Neural progenitor cell (in vitro differentiated cells): ENCODE measurements at regions not wholly inside any gene's neighbourhood (a gene's known extent, or its start where the extent isn't known, plus 50 kb on each side); places are given as distances from the start of the nearest gene placed in this dataset.
"Not testable (repeated sequence)": the region's sequence is repeated elsewhere in the genome, so short reads cannot be mapped to it uniquely, and the experiment has no call there.

Source experiments
- DNase-seq: peaks from one replicate; pipeline ENCODE4 v3.0.0-alpha.2; 2016; ENCODE audit warnings: low spot score
- H2AFZ ChIP-seq: fragments of 200-600 bp; sonication (generic); replicated peaks from 2 replicates; pipeline ENCODE4 v1.6.1; 2016; ENCODE audit warnings: antibody characterized with exemption
- H3F3A ChIP-seq: fragments of 200-600 bp; sonication (generic); 2 replicates; pipeline ENCODE4 v1.6.1; 2016; ENCODE audit warnings: antibody characterized with exemption, low read depth
- H3K27ac ChIP-seq: fragments of 200-600 bp; sonication (generic); 2 replicates; pipeline ENCODE4 v1.5.1; 2016; ENCODE audit warnings: mild to moderate bottlenecking
- H3K27me3 ChIP-seq: fragments of 200-600 bp; sonication (generic); 2 replicates; pipeline ENCODE4 v1.6.1; 2016; ENCODE audit warnings: mild to moderate bottlenecking, moderate library complexity
- H3K36me3 ChIP-seq: fragments of 200-600 bp; sonication (generic); 2 replicates; pipeline ENCODE4 v1.5.1; 2016
- H3K4me1 ChIP-seq: fragments of 200-600 bp; sonication (generic); 2 replicates; pipeline ENCODE4 v1.6.1; 2016; ENCODE audit warnings: mixed run types
- H3K4me2 ChIP-seq: fragments of 200-600 bp; sonication (generic); 2 replicates; pipeline ENCODE4 v1.6.1; 2016
- H3K4me3 ChIP-seq: fragments of 200-600 bp; sonication (generic); 2 replicates; pipeline ENCODE4 v1.5.1; 2016
- H3K79me2 ChIP-seq: fragments of 200-600 bp; sonication (generic); 2 replicates; pipeline ENCODE4 v1.6.1; 2016; ENCODE audit warnings: low read depth
- H3K9ac ChIP-seq: fragments of 200-600 bp; sonication (generic); 2 replicates; pipeline ENCODE4 v1.6.1; 2016
- H3K9me3 ChIP-seq: fragments of 200-600 bp; sonication (generic); 2 replicates; pipeline ENCODE4 v1.5.1; 2016; ENCODE audit warnings: low read depth
- H4K20me1 ChIP-seq: fragments of 200-600 bp; sonication (generic); 2 replicates; pipeline ENCODE4 v1.6.1; 2016; ENCODE audit warnings: low read depth
- H3K27ac Mint-ChIP-seq: 3 replicates; pipeline ENCODE4 v1.8.0; 2021; ENCODE audit warnings: mixed read lengths
- H3K27me3 Mint-ChIP-seq: 2 replicates; pipeline ENCODE4 v1.8.0; 2022; ENCODE audit warnings: low read depth, mild to moderate bottlenecking, inconsistent platforms, moderate library complexity, mixed read lengths; ENCODE audit not compliant: insufficient read depth
- H3K36me3 Mint-ChIP-seq: 3 replicates; pipeline ENCODE4 v1.8.0; 2021; ENCODE audit warnings: mixed read lengths
- H3K4me1 Mint-ChIP-seq: 3 replicates; pipeline ENCODE4 v1.8.0; 2021; ENCODE audit warnings: mixed read lengths
- H3K4me3 Mint-ChIP-seq: 3 replicates; pipeline ENCODE4 v1.8.0; 2021; ENCODE audit warnings: mild to moderate bottlenecking, moderate library complexity, mixed read lengths
- H3K9me3 Mint-ChIP-seq: 3 replicates; pipeline ENCODE4 v1.8.0; 2020; ENCODE audit warnings: mixed read lengths
- CTCF ChIP-seq: fragments of 200-600 bp; sonication (generic); IDR thresholded peaks from 2 replicates; pipeline ENCODE4 v1.5.1; 2017; ENCODE audit warnings: antibody characterized with exemption, mild to moderate bottlenecking
- EZH2 ChIP-seq: fragments of 200-600 bp; sonication (generic); IDR thresholded peaks from 2 replicates; pipeline ENCODE4 v1.6.1; 2017; ENCODE audit warnings: antibody characterized with exemption, mild to moderate bottlenecking, moderate library complexity
- EZH2phosphoT487 ChIP-seq: fragments of 200-600 bp; sonication (generic); IDR thresholded peaks from 2 replicates; pipeline ENCODE4 v1.6.1; 2017; ENCODE audit warnings: antibody characterized with exemption

- Histone ChIP-seq H3K27ac (no peak overlapping the region), H3K36me3 (no peaks in the 10 kb centered on the region), H3K27me3 (no peaks in the 10 kb centered on the region), H3K9me3 (peaks cover 4% of the 10 kb centered on the region), H3K4me1 (no peaks in the 10 kb centered on the region), H3K9ac (no peak overlapping the region), H3F3A (no peaks in the 10 kb centered on the region), H2AFZ (no peak overlapping the region), H3K79me2 (no peaks in the 10 kb centered on the region), H3K4me3 (no peak overlapping the region), H4K20me1 (no peaks in the 10 kb centered on the region), H3K4me2 (no peak overlapping the region)
- no peaks in the 10 kb centered on the region for H3K4me1 Mint-ChIP-seq
- H3K9me3 Mint-ChIP-seq: peaks cover 2% of the 10 kb centered on the region
- no peak for DNase-seq
- H3K36me3 Mint-ChIP-seq: no peaks in the 10 kb centered on the region
- no peak overlapping the region for H3K4me3 Mint-ChIP-seq
- TF ChIP-seq EZH2 (no peak), EZH2phosphoT487 (no peak), CTCF (no peak)
- peaks cover 2% of the 10 kb centered on the region for H3K27me3 Mint-ChIP-seq
- no peak overlapping the region for H3K27ac Mint-ChIP-seq
Measured at GRCh38 chr2:65979446-65979845, 455.5 kb upstream of the MEIS1 start.

GRCh38 chr2:65974067-65974723, 460.7 kb upstream of the MEIS1 start:
- H3K9ac ChIP-seq: no peak overlapping the region
- H3K27me3 Mint-ChIP-seq: peaks cover 4% of the 10 kb centered on the region
- H3K36me3 ChIP-seq: no peaks in the 10 kb centered on the region
- H3K4me3 ChIP-seq: no peak overlapping the region
- no peak overlapping the region for H3K4me2 ChIP-seq
- no peaks in the 10 kb centered on the region for H3F3A ChIP-seq
- DNase-seq: no peak
- H3K27ac ChIP-seq: no peak overlapping the region
- H3K36me3 Mint-ChIP-seq: no peaks in the 10 kb centered on the region
- H3K9me3 Mint-ChIP-seq: peaks cover 3% of the 10 kb centered on the region
- H3K4me1 Mint-ChIP-seq: no peaks in the 10 kb centered on the region
- no peaks in the 10 kb centered on the region for H4K20me1 ChIP-seq
- H3K4me1 ChIP-seq: no peaks in the 10 kb centered on the region
- H2AFZ ChIP-seq: no peak overlapping the region
- no peak overlapping the region for H3K4me3 Mint-ChIP-seq
- TF ChIP-seq EZH2phosphoT487 (no peak), EZH2 (no peak), CTCF (peak; percentile 32)
- peaks cover 4% of the 10 kb centered on the region for H3K9me3 ChIP-seq
- no peaks in the 10 kb centered on the region for H3K27me3 ChIP-seq
- H3K79me2 ChIP-seq: no peaks in the 10 kb centered on the region
- no peak overlapping the region for H3K27ac Mint-ChIP-seq

- no peak overlapping the region for H3K27ac Mint-ChIP-seq
- H2AFZ ChIP-seq: no peak overlapping the region
- no peaks in the 10 kb centered on the region for H3K79me2 ChIP-seq
- H4K20me1 ChIP-seq: no peaks in the 10 kb centered on the region
- H3K4me2 ChIP-seq: no peak overlapping the region
- TF ChIP-seq CTCF: no peak
- TF ChIP-seq EZH2: no peak
- no peak for TF ChIP-seq EZH2phosphoT487
- no peaks in the 10 kb centered on the region for H3K27me3 ChIP-seq
- H3K4me1 ChIP-seq: no peaks in the 10 kb centered on the region
- H3F3A ChIP-seq: no peaks in the 10 kb centered on the region
- H3K4me3 Mint-ChIP-seq: no peak overlapping the region
- no peak overlapping the region for H3K9ac ChIP-seq
- no peaks in the 10 kb centered on the region for H3K36me3 Mint-ChIP-seq
- H3K36me3 ChIP-seq: no peaks in the 10 kb centered on the region
- no peaks in the 10 kb centered on the region for H3K4me1 Mint-ChIP-seq
- no peak overlapping the region for H3K4me3 ChIP-seq
- H3K9me3 ChIP-seq: no peaks in the 10 kb centered on the region
- DNase-seq: no peak
- H3K9me3 Mint-ChIP-seq: peaks cover 16% of the 10 kb centered on the region
- peaks cover 2% of the 10 kb centered on the region for H3K27me3 Mint-ChIP-seq
- no peak overlapping the region for H3K27ac ChIP-seq
Measured at GRCh38 chr2:65969161-65969560, 465.8 kb upstream of the MEIS1 start.

GRCh38 chr2:65963303-65963702, 471.6 kb upstream of the MEIS1 start:
- H3K4me1 Mint-ChIP-seq: not testable (repeated sequence)

More at GRCh38 chr2:65963303-65963702, 471.6 kb upstream of the MEIS1 start:
- H3K4me3 ChIP-seq, H3K36me3 Mint-ChIP-seq, H4K20me1 ChIP-seq, H3F3A ChIP-seq, H3K9ac ChIP-seq, H3K27me3 Mint-ChIP-seq, H3K27me3 ChIP-seq, H3K27ac ChIP-seq, DNase-seq, H3K4me1 ChIP-seq, H3K4me2 ChIP-seq, H3K79me2 ChIP-seq, H2AFZ ChIP-seq, H3K9me3 ChIP-seq, H3K36me3 ChIP-seq, H3K27ac Mint-ChIP-seq, H3K4me3 Mint-ChIP-seq: not testable (repeated sequence)
- peaks cover 13% of the 10 kb centered on the region for H3K9me3 Mint-ChIP-seq
